HG03439 (cell line): ENCODE measurements at regions not wholly inside any gene's neighbourhood (a gene's known extent, or its start where the extent isn't known, plus 50 kb on each side); places are given as distances from the start of the nearest gene placed in this dataset.

Experiments
- ATAC-seq: cut with Tn5 transposase; IDR thresholded peaks from one replicate; pipeline ENCODE4 v1.9.1; 2021; ENCODE audit warnings: mild to moderate bottlenecking, moderate library complexity; ENCODE audit not compliant: unreplicated experiment

DNA sequence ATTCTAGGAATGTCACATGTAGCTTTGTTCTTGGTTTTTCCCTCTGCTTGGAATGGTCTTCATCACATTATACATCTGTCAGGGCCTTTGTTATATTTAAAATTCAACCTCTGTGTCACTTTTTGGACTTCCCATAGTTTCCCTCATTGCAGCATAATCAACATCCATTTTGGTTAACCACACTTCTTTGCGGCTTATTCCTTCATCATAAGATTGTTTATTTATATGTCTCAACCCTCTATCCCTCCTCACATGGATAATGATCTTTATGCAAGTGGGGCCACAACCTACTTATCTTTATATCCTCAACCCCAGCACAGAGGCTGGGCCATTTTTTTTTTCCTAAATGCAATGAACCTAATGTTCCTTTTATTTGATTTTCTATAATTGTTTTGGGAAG lies 260.0 kb upstream of the THBS1 start:
- no peak for ATAC-seq

- ATAC-seq: no peak
These were observed 258.9 kb upstream of the THBS1 start for GRCh38 chr15:39321977-39322376.

- no peak for ATAC-seq
These were observed 257.7 kb upstream of the THBS1 start for GRCh38 chr15:39323157-39323556.

DNA sequence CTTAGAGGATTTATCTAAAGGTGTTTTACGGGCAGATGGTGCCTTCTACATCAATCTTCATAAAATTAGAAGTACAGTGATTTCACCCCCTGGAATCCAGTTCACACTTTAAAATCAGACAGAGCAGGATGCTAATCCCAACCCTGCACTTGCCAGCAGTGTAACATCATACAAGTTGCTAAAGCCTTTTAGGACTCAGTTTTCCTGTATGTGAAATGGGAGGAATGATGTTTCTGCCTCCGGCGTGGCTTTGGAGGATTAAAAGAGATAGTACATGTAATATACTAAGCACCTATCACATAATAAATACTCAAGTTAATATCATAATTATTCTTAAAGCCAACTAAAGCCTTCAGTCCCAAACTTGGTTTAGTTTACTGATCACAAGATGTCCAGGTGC lies 257.2 kb upstream of the THBS1 start:
- no peak for ATAC-seq

DNA sequence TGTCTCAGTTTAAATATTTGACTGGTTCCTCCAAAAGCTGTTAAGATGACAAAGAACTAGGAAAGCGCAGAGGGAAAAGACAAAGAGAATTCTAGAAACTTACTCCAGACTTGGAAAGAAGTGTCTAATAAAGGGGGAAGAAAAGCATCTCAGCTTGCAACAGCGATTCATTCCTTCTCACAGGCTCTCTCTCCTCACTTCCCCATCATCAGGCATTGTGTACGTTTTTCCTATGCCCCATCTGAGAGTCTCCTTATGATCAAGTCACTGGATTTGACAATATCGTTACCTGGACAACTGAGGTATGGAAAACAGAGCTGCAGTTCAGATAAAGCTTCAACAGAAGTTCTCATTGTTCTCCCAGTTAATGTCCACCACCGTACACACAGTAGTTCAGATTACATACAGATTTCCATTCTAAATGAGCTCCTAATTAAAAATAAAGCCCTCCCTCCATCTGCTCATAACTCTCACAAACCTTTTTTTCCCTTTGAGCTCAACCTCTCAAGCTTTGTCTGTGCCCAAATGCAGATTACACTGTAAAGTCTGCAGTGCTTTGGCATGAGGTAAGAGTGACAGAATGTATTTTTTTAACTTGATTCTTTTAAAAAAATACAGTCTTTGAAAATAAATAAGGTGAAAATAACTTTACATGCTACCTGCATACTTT lies 254.4 kb upstream of the THBS1 start:
- ATAC-seq: no peak

GRCh38 chr15:39327005-39327730 lies 253.7 kb upstream of the THBS1 start:
- no peak for ATAC-seq

- ATAC-seq: no peak
These were observed 250.8 kb upstream of the THBS1 start for GRCh38 chr15:39330061-39330460.

DNA sequence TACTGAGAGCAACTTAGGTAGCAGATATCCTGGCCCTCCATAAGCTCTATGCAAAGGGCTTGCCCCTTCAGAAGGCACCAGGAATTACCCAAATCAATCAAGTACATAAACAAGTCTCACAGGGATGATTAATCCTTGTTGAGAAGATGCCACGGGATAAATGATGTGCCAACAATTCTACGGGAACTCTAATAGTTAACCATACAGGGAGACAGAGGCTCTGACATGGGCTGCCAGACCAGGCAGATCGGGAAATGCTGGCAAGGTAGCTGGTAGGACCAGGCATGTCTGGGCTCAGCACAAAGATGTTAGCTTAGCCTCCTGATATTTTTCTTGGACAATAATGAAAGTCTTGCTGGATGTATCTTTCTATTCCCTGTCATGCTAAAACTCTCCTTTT lies 249.3 kb upstream of the THBS1 start:
- no peak for ATAC-seq

GRCh38 chr15:39332846-39333245 lies 248.0 kb upstream of the THBS1 start:
- no peak for ATAC-seq

- no peak for ATAC-seq
These were observed 247.5 kb upstream of the THBS1 start for GRCh38 chr15:39333393-39333792.

GRCh38 chr15:39333896-39334295 lies 247.0 kb upstream of the THBS1 start:
- ATAC-seq: no peak

DNA sequence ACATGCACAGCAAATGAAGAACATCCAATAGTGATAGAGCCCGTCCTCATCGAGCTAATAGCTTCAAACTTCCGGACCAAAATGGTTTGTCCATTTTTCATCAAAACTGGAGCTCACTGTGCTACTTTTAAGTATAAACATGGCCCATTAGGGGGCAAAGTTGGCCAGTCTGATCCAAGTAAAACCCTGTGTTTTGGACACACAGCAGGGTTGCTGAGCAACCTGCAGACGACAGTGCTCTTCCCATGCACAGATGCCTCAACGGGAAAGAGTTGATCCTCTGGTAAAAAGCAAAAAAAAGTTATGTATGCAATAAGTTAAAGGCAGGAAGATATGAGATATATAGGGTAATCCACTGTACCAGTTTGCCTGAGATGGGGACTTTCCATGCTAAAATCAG lies 244.0 kb upstream of the THBS1 start:
- no peak for ATAC-seq

DNA sequence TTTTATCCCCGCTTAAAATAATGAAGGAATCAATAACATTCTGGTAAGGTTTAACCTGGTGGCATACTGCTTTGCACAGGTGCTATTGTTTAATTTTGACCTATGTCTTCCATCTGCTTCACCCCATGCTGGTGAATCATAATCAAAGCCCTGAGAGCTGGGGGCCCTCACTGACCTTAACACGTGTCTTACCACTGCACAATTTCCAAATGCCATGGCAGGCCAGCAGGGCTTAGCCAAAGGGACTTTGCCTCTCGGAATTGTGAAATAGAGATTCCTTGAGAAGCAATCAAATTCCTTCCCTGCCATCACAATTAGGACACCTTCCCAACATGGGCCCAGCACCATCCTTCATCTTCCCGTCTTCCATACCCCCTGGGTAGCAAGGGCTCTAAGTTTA lies 242.6 kb upstream of the THBS1 start:
- ATAC-seq: no peak

GRCh38 chr15:39340903-39341645 lies 239.8 kb upstream of the THBS1 start:
- ATAC-seq: no peak

DNA sequence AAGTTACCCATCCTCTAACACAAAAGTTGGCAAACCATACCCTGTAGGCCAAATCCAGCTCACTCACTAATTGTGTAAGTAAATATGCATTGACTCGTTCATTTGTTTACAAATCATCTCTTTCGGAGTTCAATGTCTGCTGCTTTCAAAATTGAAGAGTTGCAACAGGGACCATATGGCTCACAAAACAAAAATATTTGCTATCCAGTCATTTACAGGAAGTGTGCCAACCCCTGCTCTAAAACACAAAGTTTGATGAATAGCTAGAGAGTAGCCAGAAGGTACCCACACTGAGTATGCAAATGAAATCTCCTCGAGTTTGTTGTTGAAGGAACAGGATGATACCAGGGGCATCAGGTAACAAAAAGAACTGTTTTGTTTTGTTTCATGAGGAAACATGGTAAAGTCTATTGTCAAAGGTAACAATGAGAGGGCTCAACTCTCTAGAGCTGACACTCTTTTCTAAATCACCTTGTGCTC lies 236.2 kb upstream of the THBS1 start:
- ATAC-seq: no peak

GRCh38 chr15:39345176-39345575 lies 235.7 kb upstream of the THBS1 start:
- no peak for ATAC-seq

DNA sequence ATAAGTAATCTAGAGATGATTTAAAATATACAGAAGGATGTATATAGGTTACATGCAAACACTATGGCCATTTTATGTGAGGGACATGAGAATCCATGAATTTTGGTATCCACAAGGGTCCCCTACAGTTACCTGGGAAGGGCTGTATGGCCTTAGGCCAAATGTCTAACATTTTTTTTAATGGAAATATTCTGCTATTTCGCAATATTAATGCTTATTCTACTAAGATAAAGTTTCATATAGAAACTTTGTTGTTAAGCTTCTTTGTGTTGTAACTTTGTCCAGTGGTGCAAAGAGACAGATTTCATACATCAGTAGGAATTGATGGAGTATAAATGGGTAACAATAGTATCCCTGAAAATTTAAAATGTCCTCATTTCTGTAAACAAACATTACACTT lies 233.4 kb upstream of the THBS1 start:
- no peak for ATAC-seq

DNA sequence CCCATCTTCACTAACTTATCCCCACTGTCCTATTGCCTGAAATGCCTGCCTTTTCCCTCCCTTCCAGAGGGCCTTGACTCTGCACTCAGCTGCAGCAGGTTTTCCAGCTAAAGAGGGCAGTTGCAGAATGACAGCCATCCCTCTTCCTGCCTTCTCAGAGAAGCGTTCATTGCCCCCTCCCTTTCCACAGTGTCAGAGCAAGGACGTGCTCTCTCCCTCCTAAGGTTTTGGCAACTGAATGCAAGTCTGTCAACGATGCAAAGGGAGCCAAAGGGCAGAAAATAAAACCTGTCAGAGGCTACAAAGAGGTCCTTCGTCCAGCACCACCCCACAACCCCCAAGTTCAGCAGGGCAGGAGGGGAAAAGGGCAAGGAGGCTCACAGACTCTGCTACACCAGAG lies 230.1 kb upstream of the THBS1 start:
- ATAC-seq: no peak

GRCh38 chr15:39354189-39354588 lies 226.7 kb upstream of the THBS1 start:
- ATAC-seq: no peak

DNA sequence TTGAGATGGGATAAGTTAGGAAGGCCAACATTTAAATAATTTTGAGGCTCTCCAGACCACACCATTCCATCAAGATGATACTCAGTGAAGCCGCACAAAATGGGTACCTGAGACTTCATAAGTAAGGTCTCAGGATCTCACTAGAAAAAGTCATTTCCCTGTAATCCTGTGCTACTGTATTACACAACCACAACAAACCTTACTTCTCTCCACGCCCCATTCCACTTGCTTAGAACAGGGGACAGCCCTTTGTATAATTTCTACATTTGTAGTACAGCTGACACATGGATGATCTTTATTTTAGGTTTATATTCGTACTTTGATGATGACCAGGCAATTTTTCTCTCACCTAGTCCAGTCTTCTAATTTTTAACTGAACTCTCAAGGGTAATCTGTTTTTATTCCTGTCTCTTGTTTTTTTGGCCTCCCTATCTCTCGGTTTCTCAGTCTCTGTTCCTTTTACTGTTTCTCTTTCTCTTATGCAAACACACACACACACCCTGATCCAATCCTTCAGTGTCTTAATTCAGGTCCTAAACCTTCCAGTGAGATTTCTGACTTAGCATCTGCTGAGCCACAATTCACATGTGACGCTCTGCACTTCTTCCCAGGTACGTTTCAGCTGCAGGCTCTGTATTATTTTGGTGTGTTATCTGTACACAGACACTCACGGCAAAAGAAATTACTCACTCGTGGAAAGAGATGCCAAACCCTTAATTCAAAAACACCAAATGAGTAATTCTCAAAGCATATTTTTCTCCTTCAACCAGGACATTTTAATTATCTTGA lies 223.2 kb upstream of the THBS1 start:
- ATAC-seq: no peak

DNA sequence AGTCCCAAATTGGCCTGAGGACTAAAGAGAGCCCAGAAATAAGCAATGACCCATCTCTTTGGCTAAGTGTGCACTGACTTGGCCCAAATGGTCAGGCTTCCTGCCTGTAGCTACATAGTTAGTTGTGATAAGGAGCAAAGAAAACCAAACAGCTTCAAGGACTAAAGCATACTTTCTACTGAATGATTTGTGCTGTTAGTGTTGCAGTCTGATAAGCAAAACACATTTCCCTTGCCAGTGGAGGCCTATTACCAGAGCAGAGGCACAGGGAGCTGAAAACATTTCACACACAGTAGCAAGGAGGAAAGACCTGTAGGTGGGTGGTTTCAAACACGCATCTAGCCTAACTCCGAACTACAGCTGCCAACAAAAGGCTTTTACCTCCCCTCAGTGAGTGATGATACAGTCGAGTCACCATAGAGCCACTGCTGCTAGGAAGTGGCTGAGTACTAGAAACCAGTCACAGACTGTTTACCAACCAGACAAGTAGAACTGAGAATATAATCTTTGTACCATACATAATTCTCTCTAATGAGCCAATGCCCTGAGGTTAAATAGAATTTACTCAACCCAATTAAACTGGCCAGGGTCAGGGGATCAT lies 222.3 kb upstream of the THBS1 start:
- no peak for ATAC-seq
